Limb (tissue), 2 donors: ENCODE measurements at regions not wholly inside any gene's neighbourhood (a gene's known extent, or its start where the extent isn't known, plus 50 kb on each side); places are given as distances from the start of the nearest gene placed in this dataset.

Experiments used
- DNase-seq, 2 donors: peaks; one replicate each; pipeline ENCODE4 v3.0.0-alpha.2; 2016; ENCODE audit errors: extremely low spot score in 2 of 2

GRCh38 chr22:48678171-48679135 is 1149.2 kb downstream of the BRD1 start:
- no peak for DNase-seq

- DNase-seq, result no peak
Observed at GRCh38 chr22:48677621-48678020, 1150.1 kb downstream of the BRD1 start.

DNA sequence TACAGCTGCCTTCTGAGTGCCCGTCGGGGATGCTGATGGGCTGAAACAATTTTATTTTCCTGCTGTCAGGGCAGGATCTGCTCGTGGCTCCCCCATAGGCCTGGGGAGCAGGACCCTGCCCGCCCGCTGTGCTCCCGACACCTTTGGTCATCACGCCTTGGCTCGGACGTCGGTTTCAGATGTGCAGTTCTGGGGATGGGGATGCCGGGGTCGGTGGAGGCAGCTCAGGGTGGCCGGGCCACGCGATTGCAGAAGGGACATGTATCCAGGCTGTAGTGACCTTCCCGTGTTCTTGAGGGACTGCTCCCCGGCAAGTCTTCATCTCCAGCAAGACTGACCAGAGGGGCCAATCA is 1150.5 kb downstream of the BRD1 start:
- no peak for DNase-seq

DNA sequence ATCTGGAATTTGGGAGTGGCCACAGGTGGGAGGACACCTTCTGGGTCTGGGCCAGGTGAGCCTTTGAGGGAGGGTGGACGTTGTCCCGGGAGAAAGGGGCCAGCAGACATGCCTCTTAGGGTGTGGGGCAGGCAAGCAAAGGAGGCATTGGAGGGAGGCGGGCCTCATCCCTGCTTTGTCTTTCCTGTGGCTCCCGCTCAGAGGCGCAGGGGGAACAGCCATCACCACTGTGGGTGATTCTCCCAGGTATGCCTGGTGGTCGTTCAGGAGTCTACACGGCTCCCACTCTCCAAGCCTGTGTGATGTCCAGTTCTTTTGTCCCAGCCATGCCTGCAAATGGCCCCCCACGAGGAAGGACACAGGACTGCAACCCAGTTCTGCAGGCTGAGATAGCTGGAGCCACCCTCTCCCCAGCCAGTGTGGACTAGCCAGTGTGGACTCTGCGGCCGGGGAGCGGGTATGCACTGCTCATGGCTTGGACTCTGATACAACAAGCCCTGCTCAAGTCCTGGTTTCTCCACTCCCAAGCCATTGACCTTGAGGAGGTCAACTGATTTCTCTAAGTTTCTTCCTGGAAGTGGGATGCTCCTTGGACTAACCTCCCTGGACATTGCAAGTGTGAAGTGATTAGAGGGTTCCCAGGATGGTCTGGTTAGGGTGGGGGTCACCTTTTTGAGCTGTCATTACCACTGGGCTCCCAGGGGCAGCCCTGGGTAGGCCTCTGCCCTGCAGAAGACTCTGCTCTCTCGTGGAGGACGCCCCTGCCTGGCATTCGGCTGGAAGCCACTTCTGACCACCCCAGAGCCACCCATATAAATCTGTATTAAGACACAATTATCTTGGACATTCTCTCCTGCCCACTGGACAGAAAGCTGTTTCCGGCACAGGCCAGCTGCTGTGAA is 1151.2 kb downstream of the BRD1 start:
- DNase-seq, result no peak

GRCh38 chr22:48675830-48676145 is 1151.9 kb downstream of the BRD1 start:
- no peak for DNase-seq

GRCh38 chr22:48675141-48675829 is 1152.4 kb downstream of the BRD1 start:
- DNase-seq, result no peak

DNA sequence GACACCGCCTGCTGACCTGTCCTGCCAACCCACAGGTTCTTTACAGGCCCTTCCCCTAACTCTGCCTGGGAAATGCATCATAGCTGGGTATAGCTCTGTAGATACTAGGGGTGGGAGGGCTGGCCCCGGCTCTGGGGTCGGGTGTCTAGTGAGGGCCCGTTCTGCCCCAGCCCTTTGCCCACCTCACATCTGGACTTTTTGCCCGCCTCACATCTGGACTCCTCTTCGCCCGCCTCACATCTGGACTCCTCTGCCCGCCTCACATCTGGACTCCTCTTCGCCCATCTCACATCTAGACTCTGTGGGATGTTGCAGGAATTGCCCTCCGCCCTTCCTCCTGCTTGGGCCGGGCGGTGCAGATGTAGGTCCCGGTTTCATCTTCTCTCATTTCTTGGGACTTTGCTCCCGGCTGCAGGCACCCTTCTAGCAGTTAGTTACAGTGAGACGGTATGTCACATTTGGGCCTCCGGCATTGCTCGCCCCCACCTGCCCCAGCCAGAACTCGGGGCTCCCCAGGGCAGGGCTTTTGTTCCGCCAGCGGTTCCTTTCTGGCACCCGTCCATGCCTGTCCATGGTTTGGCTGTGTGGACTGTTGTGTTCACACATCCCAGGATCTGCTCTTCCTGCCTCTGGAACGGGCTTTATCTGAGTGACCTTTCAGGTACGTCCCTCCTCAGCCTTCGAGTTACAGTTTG is 1153.7 kb downstream of the BRD1 start:
- no peak for DNase-seq

DNA sequence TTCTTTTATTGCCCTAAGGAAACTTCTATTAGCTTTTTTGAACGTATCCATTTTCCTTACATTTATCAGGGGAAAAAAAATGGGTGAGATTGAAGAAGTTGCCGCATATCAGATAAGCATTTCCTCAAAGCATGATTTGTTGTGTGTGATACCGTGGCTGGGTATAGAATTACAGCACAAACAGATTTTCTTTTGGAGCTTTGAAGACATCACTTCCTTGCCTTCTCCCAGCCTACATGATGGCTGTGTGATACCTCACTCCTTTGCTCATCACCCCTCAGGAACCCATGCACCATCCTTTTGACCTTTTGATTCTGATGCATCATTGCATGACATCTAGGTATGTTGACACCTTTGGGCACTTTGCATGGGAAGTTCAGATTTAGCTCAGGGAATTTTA is 1155.3 kb downstream of the BRD1 start:
- DNase-seq, result no peak

DNA sequence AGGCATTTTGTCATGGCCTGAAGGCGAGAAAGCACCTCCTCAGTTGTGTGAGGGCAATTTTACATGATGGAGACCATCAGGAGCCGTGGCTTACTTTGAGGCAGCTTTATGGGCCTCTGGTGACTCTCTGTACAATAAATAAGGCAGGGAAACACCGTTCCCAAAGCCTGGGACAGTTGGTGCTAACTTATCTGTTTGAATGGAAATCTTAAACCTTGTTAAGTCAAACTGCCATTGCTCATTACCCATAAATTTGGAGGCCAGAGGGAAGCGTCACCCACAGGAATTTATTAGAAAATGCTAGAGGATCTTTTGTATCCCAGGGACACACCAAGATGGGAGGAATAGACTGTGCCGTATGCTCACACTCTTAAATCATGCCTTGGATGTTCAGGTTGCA is 1156.9 kb downstream of the BRD1 start:
- no peak for DNase-seq

DNA sequence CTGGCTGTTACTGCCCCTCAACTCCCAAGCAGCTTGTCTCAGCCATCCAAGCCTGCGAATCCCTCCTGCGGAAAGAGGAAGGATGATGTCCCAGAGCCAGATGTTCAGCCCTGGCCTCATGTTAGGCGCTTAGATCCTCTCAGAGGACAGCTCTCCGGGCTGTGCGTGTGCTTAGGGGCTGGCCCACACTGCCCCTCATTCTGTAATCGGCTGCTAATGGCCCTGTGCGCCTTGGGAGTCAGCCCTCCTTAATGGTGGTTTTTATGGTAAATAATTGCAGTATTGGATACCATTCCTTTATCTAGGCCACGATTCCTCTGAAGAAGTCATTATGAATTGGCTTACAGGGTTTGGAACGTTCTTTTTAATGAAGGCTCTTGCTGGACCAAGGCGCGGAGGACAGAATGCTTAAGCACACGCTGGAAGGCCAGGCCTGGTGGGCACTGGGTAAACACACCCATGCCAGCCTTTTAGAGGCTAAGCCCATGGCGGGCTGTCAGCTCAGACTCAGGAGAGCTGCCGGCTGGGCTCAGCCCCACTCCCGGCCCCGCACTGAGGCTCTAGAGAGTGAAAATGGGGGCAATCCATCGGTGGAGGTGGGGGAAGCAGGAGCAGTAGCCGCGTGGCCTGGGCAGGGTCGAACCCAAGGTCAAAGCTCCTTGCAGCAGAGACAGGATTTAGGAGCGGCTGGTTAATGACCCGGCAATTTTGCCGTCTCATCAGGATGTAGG is 1157.5 kb downstream of the BRD1 start:
- no peak for DNase-seq

DNA sequence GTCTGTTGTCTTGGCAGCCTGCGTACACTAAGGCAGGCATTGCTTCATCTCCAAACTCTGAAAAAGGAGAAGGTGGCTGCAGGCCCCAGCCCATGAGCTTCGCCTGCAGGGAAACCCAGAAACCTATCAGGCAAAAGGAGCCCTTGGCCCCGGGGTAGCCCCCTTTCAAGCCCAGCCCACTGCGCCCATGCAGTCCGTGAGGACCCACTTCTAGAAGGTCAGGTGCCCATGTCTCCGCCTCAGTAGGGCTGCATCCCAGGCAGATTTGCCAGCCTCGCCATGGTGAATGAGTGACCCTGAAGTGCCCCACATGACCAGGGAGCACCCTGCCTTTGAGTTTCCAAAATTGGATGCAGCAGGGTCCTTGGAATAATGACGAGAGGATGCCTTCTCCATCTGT is 1158.4 kb downstream of the BRD1 start:
- DNase-seq, result no peak

- no peak for DNase-seq
Observed at GRCh38 chr22:48667289-48667688, 1160.4 kb downstream of the BRD1 start.

DNA sequence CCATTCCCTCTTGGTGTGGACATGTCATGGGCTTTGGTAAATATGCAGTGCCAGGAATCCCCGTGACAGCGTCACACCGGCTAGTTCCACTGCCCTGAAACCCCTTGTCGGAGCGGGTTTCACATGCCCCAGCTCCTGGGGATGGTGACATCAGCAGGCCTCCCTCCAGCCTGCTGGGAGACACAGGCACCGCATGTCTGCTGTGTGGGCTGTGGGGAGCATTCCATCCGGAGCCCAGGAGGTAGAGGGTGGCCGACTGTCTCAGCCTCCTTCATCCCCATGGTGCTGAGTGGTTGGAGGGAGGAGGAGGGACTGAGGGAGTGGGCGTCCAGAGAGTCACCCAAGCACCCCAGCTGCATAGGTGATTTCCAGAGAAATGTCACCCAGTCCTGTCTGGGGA is 1161.1 kb downstream of the BRD1 start:
- DNase-seq, result no peak

DNA sequence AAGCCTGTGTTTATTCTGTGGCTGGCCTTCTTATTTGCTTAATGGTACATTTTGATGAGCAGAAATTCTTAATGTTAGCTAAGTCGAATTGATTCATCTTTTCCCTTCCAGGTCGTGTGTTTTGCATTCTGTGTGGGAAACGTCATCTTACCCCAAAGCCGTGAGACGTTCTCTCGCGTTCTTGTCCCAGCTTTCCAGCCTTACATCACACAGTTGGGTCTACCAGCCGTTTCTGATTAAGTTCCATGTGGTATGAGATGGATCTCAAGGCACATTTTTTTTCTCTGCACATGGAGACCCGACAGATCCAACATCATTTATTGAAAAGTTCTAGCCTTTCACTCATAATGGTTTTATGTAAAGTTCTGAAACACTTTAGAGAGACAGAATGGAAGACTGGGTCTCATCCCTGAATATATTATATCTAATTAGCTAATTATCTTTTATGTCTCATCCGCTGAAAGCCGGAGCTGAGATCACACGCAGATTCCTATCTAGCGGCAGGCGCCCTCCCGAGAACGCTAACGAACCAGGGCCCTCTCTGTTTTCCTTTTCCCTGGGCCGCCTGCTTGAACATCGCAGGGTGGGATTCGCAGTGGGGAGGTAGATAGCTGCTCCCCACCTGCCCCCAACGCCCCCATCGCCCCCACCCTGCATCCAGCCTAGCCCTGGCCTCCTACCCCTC is 1162.2 kb downstream of the BRD1 start:
- DNase-seq, result no peak

DNA sequence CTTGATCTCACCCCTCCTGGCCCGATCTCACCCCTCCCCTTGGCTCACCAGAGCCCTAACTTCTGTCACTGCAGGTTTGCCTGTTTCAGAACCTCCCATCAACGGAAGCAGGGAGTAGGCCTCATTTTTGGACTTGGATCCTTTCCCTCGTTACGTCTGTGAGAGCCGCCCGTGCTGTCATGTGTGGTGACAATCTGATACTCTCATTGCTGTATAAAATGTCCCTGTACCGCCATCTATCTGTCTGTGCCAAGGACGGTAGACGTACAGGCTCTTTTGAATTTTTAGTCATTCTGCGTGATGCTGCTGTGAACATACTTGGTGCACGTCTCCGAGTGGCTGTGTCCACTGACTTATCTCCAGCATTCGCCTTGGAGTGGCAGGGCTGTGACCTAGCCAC is 1163.1 kb downstream of the BRD1 start:
- no peak for DNase-seq

DNA sequence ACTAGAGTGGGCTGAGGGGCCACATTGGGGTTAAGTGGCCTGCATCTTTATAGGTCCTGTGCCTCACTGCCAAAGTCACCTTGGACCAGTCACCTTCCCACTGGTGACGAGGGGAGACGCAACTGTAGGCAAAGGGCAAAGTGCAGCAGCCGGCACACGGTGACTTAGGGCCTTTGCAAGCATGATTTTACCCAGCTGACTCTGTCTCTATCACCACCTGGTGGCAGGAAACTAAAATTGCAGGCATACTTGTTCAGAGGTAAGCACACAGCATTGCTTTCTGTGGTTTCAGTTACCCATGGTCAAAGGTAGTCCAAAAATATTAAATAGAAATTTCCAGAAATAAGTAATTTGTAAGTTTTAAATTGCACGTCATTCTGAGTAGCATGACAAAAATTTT is 1164.4 kb downstream of the BRD1 start:
- DNase-seq, result no peak

- no peak for DNase-seq
Observed at GRCh38 chr22:48662476-48663135, 1165.1 kb downstream of the BRD1 start.

- no peak for DNase-seq
Observed at GRCh38 chr22:48661984-48662383, 1165.7 kb downstream of the BRD1 start.
